GM23338 (cell line): ENCODE measurements at regions not wholly inside any gene's neighbourhood (a gene's known extent, or its start where the extent isn't known, plus 50 kb on each side); places are given as distances from the start of the nearest gene placed in this dataset.

ENCODE experiments used
- ATAC-seq: fragments of 200-7000 bp; cut with Tn5 transposase; 3 replicates; pipeline ENCODE4 v1.9.1; 2020
- DNase-seq: peaks from one replicate; pipeline ENCODE4 v3.0.0-alpha.2; 2015; ENCODE audit warnings: low spot score
- H2AFZ ChIP-seq: fragments of 200-600 bp; sonication (generic); 2 replicates; pipeline ENCODE4 v1.8.0; 2016; ENCODE audit warnings: antibody characterized with exemption, mild to moderate bottlenecking, moderate library complexity
- H3F3A ChIP-seq: fragments of 200-600 bp; sonication (generic); replicated peaks from 2 replicates; pipeline ENCODE4 v1.8.0; 2017; ENCODE audit warnings: antibody characterized with exemption, mixed run types, low read depth
- H3K27ac ChIP-seq: fragments of 200-600 bp; sonication (generic); 2 replicates; pipeline ENCODE4 v1.6.1; 2016; ENCODE audit warnings: low read depth
- H3K27me3 ChIP-seq: fragments of 200-600 bp; sonication (generic); 2 replicates; pipeline ENCODE4 v1.8.0; 2016; ENCODE audit warnings: mild to moderate bottlenecking, mixed run types, moderate library complexity; ENCODE audit not compliant: insufficient read depth
- H3K36me3 ChIP-seq: fragments of 200-600 bp; sonication (generic); 2 replicates; pipeline ENCODE4 v1.8.0; 2016; ENCODE audit warnings: mild to moderate bottlenecking; ENCODE audit not compliant: insufficient read depth
- H3K4me1 ChIP-seq: fragments of 200-600 bp; sonication (generic); 2 replicates; pipeline ENCODE4 v1.8.0; 2016; ENCODE audit warnings: mild to moderate bottlenecking, moderate library complexity; ENCODE audit not compliant: insufficient read depth
- H3K4me2 ChIP-seq: fragments of 200-600 bp; sonication (generic); 2 replicates; pipeline ENCODE4 v1.7.1; 2017; ENCODE audit warnings: mixed run types
- H3K4me3 ChIP-seq: fragments of 200-600 bp; sonication (generic); 2 replicates; pipeline ENCODE4 v1.6.1; 2016; ENCODE audit warnings: mixed run types
- H3K79me2 ChIP-seq: fragments of 200-600 bp; sonication (generic); replicated peaks from 2 replicates; pipeline ENCODE4 v1.8.0; 2017; ENCODE audit warnings: mild to moderate bottlenecking; ENCODE audit not compliant: insufficient read depth
- H3K9me2 ChIP-seq: fragments of 200-600 bp; sonication (generic); 2 replicates; pipeline ENCODE4 v1.8.0; 2017; ENCODE audit not compliant: insufficient read depth
- H4K20me1 ChIP-seq: fragments of 200-600 bp; sonication (generic); replicated peaks from 2 replicates; pipeline ENCODE4 v1.8.0; 2017; ENCODE audit warnings: mild to moderate bottlenecking; ENCODE audit not compliant: insufficient read depth
- H3K27ac Mint-ChIP-seq: 2 replicates; pipeline ENCODE4 v1.8.0; 2020; ENCODE audit warnings: inconsistent platforms, mild to moderate bottlenecking, moderate library complexity, mixed read lengths
- H3K27me3 Mint-ChIP-seq: 3 replicates; pipeline ENCODE4 v1.8.0; 2022; ENCODE audit warnings: low read depth, mild to moderate bottlenecking, moderate library complexity, mixed read lengths, inconsistent platforms; ENCODE audit not compliant: insufficient read depth, poor library complexity
- H3K36me3 Mint-ChIP-seq: 3 replicates; pipeline ENCODE4 v1.8.0; 2021; ENCODE audit warnings: low read depth, mild to moderate bottlenecking, inconsistent platforms, moderate library complexity, mixed read lengths
- H3K4me1 Mint-ChIP-seq: 3 replicates; pipeline ENCODE4 v1.8.0; 2020; ENCODE audit warnings: mild to moderate bottlenecking, inconsistent platforms, mixed read lengths
- H3K4me3 Mint-ChIP-seq: 3 replicates; pipeline ENCODE4 v1.8.0; 2021; ENCODE audit warnings: moderate library complexity, mild to moderate bottlenecking, inconsistent platforms, mixed read lengths
- H3K9me3 Mint-ChIP-seq: 3 replicates; pipeline ENCODE4 v1.8.0; 2020; ENCODE audit warnings: moderate library complexity, mild to moderate bottlenecking, inconsistent platforms, mixed read lengths
- CREB1 ChIP-seq: fragments of 250-450 bp; sonication (Bioruptor Pico); IDR thresholded peaks from 2 replicates; pipeline ENCODE4 v1.5.0; 2020; ENCODE audit warnings: low read depth, mild to moderate bottlenecking, moderate library complexity
- ETS1 ChIP-seq: IDR thresholded peaks from 2 replicates; pipeline ENCODE4 v1.6.1; 2016; ENCODE audit warnings: antibody characterized with exemption
- EZH2 ChIP-seq: fragments of 200-600 bp; sonication (generic); IDR thresholded peaks from one replicate; pipeline ENCODE4 v1.8.0; 2017; ENCODE audit warnings: antibody characterized with exemption, mild to moderate bottlenecking, low read depth; ENCODE audit not compliant: unreplicated experiment
- EZH2phosphoT487 ChIP-seq: fragments of 200-600 bp; sonication (generic); IDR thresholded peaks from one replicate; pipeline ENCODE4 v1.8.1; 2018; ENCODE audit warnings: antibody characterized with exemption; ENCODE audit not compliant: unreplicated experiment
- JUNB ChIP-seq: IDR thresholded peaks from one replicate; pipeline ENCODE4 v1.6.1; 2016; ENCODE audit warnings: antibody characterized with exemption; ENCODE audit not compliant: unreplicated experiment
- NANOG ChIP-seq: IDR thresholded peaks from 2 replicates; pipeline ENCODE4 v1.6.1; 2016; ENCODE audit warnings: antibody characterized with exemption, borderline replicate concordance
- ZNF114 ChIP-seq: fragments of 250-450 bp; sonication (Bioruptor Pico); IDR thresholded peaks from 2 replicates; pipeline ENCODE4 v1.5.0; 2020; ENCODE audit warnings: mild to moderate bottlenecking, moderate library complexity
- ZNF331 ChIP-seq: fragments of 250-450 bp; sonication (Bioruptor Pico); IDR thresholded peaks from 2 replicates; pipeline ENCODE4 v1.5.0; 2020; ENCODE audit warnings: low read depth, mild to moderate bottlenecking, moderate library complexity
- ZNF462 ChIP-seq: fragments of 250-450 bp; sonication (Bioruptor Pico); IDR thresholded peaks from 2 replicates; pipeline ENCODE4 v1.5.0; 2020; ENCODE audit warnings: mild to moderate bottlenecking, moderate library complexity
- TF ChIP-seq, protein P1 (sequence below): IDR thresholded peaks from one replicate; pipeline ENCODE4 v1.6.1; 2018; ENCODE audit warnings: antibody characterized with exemption; ENCODE audit not compliant: unreplicated experiment
- TF ChIP-seq, protein P2 (sequence below), 2 experiments: fragments of 200-600 bp in 1 of 2; sonication (generic) in 1 of 2; conservative IDR thresholded peaks; 2 replicates each; pipeline versions ENCODE4 v1.5.1 to v1.6.1; 2016 to 2017; ENCODE audit warnings: antibody characterized with exemption in 2 of 2, low read depth in 2 of 2, mild to moderate bottlenecking in 2 of 2, moderate library complexity in 1 of 2

DNA sequence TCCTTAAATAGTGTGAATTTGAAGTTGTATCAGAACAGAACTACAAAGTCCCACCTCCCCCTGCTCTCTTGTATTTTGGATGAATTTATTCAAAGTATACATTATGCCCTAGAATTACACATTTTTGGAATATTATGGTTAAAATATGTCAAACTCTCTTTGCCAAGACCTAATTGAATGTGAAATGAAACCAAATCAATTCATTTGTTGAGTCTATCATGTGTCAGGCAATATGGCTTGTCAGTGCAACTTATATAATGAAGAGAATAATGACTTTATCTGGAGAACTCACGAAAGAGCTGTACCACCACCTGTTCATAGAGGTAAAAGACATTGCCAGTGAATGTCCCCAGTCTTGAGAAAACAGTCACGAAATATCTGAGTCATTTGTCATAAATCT lies 106.8 kb downstream of the TUSC1 start:
- no peaks in the 10 kb centered on the region for H3K79me2 ChIP-seq
- no peaks in the 10 kb centered on the region for H3K4me1 ChIP-seq
- H3K36me3 Mint-ChIP-seq, result no peaks in the 10 kb centered on the region
- no peaks in the 10 kb centered on the region for H3K36me3 ChIP-seq
- no peak overlapping the region for H2AFZ ChIP-seq
- no peak for TF ChIP-seq ETS1
- no peak for TF ChIP-seq JUNB
- TF ChIP-seq CREB1 (CRISPR knock-in tag), result no peak
- no peak for TF ChIP-seq ZNF114 (CRISPR knock-in tag)
- TF ChIP-seq ZNF462 (CRISPR knock-in tag), result no peak
- TF ChIP-seq NANOG, result no peak
- no peak overlapping the region for H3K27ac ChIP-seq
- H4K20me1 ChIP-seq, result no peaks in the 10 kb centered on the region
- H3K4me3 Mint-ChIP-seq, result no peak overlapping the region
- H3K4me2 ChIP-seq, result no peak overlapping the region
- DNase-seq, result no peak
- no peaks in the 10 kb centered on the region for H3K9me2 ChIP-seq
- no peaks in the 10 kb centered on the region for H3K27me3 Mint-ChIP-seq
- no peaks in the 10 kb centered on the region for H3K9me3 Mint-ChIP-seq
- no peaks in the 10 kb centered on the region for H3K27me3 ChIP-seq
- H3K4me3 ChIP-seq, result no peak overlapping the region
- ATAC-seq, result no peak
- no peak overlapping the region for H3K27ac Mint-ChIP-seq
- H3K4me1 Mint-ChIP-seq, result no peaks in the 10 kb centered on the region
- H3F3A ChIP-seq, result no peaks in the 10 kb centered on the region

GRCh38 chr9:25570802-25571201 lies 107.4 kb downstream of the TUSC1 start:
- Histone ChIP-seq H3K27ac (no peak overlapping the region), H3K36me3 (no peaks in the 10 kb centered on the region)
- no peaks in the 10 kb centered on the region for H3K27me3 Mint-ChIP-seq
- TF ChIP-seq, protein P1, sequence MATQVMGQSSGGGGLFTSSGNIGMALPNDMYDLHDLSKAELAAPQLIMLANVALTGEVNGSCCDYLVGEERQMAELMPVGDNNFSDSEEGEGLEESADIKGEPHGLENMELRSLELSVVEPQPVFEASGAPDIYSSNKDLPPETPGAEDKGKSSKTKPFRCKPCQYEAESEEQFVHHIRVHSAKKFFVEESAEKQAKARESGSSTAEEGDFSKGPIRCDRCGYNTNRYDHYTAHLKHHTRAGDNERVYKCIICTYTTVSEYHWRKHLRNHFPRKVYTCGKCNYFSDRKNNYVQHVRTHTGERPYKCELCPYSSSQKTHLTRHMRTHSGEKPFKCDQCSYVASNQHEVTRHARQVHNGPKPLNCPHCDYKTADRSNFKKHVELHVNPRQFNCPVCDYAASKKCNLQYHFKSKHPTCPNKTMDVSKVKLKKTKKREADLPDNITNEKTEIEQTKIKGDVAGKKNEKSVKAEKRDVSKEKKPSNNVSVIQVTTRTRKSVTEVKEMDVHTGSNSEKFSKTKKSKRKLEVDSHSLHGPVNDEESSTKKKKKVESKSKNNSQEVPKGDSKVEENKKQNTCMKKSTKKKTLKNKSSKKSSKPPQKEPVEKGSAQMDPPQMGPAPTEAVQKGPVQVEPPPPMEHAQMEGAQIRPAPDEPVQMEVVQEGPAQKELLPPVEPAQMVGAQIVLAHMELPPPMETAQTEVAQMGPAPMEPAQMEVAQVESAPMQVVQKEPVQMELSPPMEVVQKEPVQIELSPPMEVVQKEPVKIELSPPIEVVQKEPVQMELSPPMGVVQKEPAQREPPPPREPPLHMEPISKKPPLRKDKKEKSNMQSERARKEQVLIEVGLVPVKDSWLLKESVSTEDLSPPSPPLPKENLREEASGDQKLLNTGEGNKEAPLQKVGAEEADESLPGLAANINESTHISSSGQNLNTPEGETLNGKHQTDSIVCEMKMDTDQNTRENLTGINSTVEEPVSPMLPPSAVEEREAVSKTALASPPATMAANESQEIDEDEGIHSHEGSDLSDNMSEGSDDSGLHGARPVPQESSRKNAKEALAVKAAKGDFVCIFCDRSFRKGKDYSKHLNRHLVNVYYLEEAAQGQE, result no peak
- TF ChIP-seq, protein P2, sequence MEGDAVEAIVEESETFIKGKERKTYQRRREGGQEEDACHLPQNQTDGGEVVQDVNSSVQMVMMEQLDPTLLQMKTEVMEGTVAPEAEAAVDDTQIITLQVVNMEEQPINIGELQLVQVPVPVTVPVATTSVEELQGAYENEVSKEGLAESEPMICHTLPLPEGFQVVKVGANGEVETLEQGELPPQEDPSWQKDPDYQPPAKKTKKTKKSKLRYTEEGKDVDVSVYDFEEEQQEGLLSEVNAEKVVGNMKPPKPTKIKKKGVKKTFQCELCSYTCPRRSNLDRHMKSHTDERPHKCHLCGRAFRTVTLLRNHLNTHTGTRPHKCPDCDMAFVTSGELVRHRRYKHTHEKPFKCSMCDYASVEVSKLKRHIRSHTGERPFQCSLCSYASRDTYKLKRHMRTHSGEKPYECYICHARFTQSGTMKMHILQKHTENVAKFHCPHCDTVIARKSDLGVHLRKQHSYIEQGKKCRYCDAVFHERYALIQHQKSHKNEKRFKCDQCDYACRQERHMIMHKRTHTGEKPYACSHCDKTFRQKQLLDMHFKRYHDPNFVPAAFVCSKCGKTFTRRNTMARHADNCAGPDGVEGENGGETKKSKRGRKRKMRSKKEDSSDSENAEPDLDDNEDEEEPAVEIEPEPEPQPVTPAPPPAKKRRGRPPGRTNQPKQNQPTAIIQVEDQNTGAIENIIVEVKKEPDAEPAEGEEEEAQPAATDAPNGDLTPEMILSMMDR (conservative IDR thresholded peaks at IDR 0.05; ENCODE audit: low read depth in 2 of 2), result no peak
- TF ChIP-seq ZNF331, result no peak
- TF ChIP-seq EZH2phosphoT487, result no peak
- TF ChIP-seq EZH2, result no peak

More at GRCh38 chr9:25570802-25571201, 107.4 kb downstream of the TUSC1 start:
- ATAC-seq (no peak), DNase-seq (peak; percentile 19)
- H3K27me3 ChIP-seq, result no peaks in the 10 kb centered on the region
- Mint-ChIP-seq H3K4me3 (no peak overlapping the region), H3K9me3 (no peaks in the 10 kb centered on the region), H3K27ac (no peak overlapping the region), H3K4me1 (no peaks in the 10 kb centered on the region), H3K36me3 (no peaks in the 10 kb centered on the region)
- H3K4me2 ChIP-seq, result no peak overlapping the region
- no peaks in the 10 kb centered on the region for H3K4me1 ChIP-seq
- no peaks in the 10 kb centered on the region for H3K79me2 ChIP-seq
- H2AFZ ChIP-seq, result no peak overlapping the region
- H3F3A ChIP-seq, result no peaks in the 10 kb centered on the region
- no peaks in the 10 kb centered on the region for H3K9me2 ChIP-seq
- no peaks in the 10 kb centered on the region for H4K20me1 ChIP-seq
- H3K4me3 ChIP-seq, result no peak overlapping the region
